Mesendoderm (in vitro differentiated cells): ENCODE measurements at regions not wholly inside any gene's neighbourhood (a gene's known extent, or its start where the extent isn't known, plus 50 kb on each side); places are given as distances from the start of the nearest gene placed in this dataset.

Experiments used
- DNase-seq: peaks from one replicate; pipeline ENCODE4 v3.0.0; 2013
- H2AK5ac ChIP-seq: 2 replicates; pipeline ENCODE4 v1.6.1; 2013; ENCODE audit warnings: low read length, inconsistent platforms
- H2BK120ac ChIP-seq: 2 replicates; pipeline ENCODE4 v1.6.1; 2013; ENCODE audit warnings: low read depth, mild to moderate bottlenecking, low read length, moderate library complexity, mixed read lengths
- H2BK15ac ChIP-seq: replicated peaks from 2 replicates; pipeline ENCODE4 v1.6.1; 2013; ENCODE audit warnings: low read depth, mild to moderate bottlenecking, moderate library complexity
- H2BK5ac ChIP-seq: 2 replicates; pipeline ENCODE4 v1.6.1; 2013; ENCODE audit warnings: low read length, inconsistent platforms
- H3K18ac ChIP-seq: 2 replicates; pipeline ENCODE4 v1.6.1; 2013; ENCODE audit warnings: mild to moderate bottlenecking, low read length, mixed read lengths
- H3K23ac ChIP-seq: one replicate; pipeline ENCODE4 v1.6.1; 2013; ENCODE audit warnings: low read length
- H3K27ac ChIP-seq: 2 replicates; pipeline ENCODE4 v1.5.1; 2013; ENCODE audit warnings: low read depth, mild to moderate bottlenecking, inconsistent platforms, low read length, moderate library complexity
- H3K27me3 ChIP-seq: 2 replicates; pipeline ENCODE4 v1.6.1; 2013; ENCODE audit warnings: low read length, control low read depth, mild to moderate bottlenecking, inconsistent platforms; ENCODE audit not compliant: insufficient read depth, poor library complexity
- H3K36me3 ChIP-seq: 2 replicates; pipeline ENCODE4 v1.6.1; 2013; ENCODE audit warnings: low read length, inconsistent platforms; ENCODE audit not compliant: control insufficient read depth, insufficient read depth
- H3K4ac ChIP-seq: one replicate; pipeline ENCODE4 v1.6.1; 2013; ENCODE audit warnings: low read depth, mild to moderate bottlenecking, low read length, moderate library complexity
- H3K4me1 ChIP-seq: 2 replicates; pipeline ENCODE4 v1.6.1; 2013; ENCODE audit warnings: low read depth, low read length, inconsistent platforms; ENCODE audit not compliant: control insufficient read depth
- H3K4me2 ChIP-seq: 2 replicates; pipeline ENCODE4 v1.6.1; 2013; ENCODE audit warnings: low read length
- H3K4me3 ChIP-seq: 2 replicates; pipeline ENCODE4 v1.5.1; 2013; ENCODE audit warnings: mild to moderate bottlenecking, low read length
- H3K56ac ChIP-seq: one replicate; pipeline ENCODE4 v1.6.1; 2013; ENCODE audit warnings: low read length
- H3K79me1 ChIP-seq: 2 replicates; pipeline ENCODE4 v1.6.1; 2013; ENCODE audit warnings: low read length, inconsistent platforms
- H3K79me2 ChIP-seq: 2 replicates; pipeline ENCODE4 v1.6.1; 2013; ENCODE audit warnings: mild to moderate bottlenecking, low read length; ENCODE audit not compliant: control insufficient read depth, insufficient read depth
- H3K9ac ChIP-seq: 2 replicates; pipeline ENCODE4 v1.6.1; 2013; ENCODE audit warnings: low read length, inconsistent platforms
- H4K5ac ChIP-seq: one replicate; pipeline ENCODE4 v1.6.1; 2013; ENCODE audit warnings: low read length
- H4K8ac ChIP-seq: one replicate; pipeline ENCODE4 v1.6.1; 2013; ENCODE audit warnings: low read depth, mild to moderate bottlenecking, control low read depth, low read length, moderate library complexity
- WGBS: extraction: QIAGEN DNeasy Blood & Tissue Kit; methylation state at CpG from one replicate; pipeline ENCODE4 v1.1.7; 2013; ENCODE audit warnings: low lambda C conversion rate, missing lambda C conversion rate; ENCODE audit not compliant: insufficient coverage; ENCODE audit errors: extremely low coverage; 5-methylcytosine and 5-hydroxymethylcytosine counted together

DNA sequence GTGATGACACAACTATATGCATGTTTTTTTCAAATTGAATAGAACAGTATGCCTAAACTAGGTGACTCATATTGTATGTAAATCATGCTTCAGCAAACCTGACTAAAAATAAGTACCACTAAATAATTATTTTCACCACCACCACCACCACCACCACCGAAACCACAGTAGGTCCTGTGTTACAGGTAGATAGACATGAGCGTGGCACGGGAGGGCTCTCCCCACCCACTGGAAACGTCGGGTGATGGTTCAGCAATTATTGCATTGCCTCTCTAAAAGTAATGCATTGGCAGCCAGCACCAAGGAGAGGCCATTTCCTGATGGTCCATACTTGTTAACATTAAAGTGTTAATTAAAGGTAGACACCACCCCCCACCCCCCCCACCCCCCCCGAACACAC is 297.0 kb upstream of the NCAM2 start:
- H2BK15ac ChIP-seq, result no peak overlapping the region
- no peak overlapping the region for H4K8ac ChIP-seq
- H3K4me3 ChIP-seq, result no peak overlapping the region
- H3K27ac ChIP-seq, result no peak overlapping the region
- no peak overlapping the region for H2AK5ac ChIP-seq
- H3K36me3 ChIP-seq, result no peaks in the 10 kb centered on the region
- no peaks in the 10 kb centered on the region for H3K27me3 ChIP-seq
- H3K18ac ChIP-seq, result no peak overlapping the region
- H3K9ac ChIP-seq, result no peak overlapping the region
- no CpG with 5 or more reads among the region's 6 CpGs for WGBS
- H2BK5ac ChIP-seq, result no peak overlapping the region
- H3K23ac ChIP-seq, result no peak overlapping the region
- no peak overlapping the region for H3K4me2 ChIP-seq
- DNase-seq, result no peak
- H3K4me1 ChIP-seq, result no peaks in the 10 kb centered on the region
- no peak overlapping the region for H4K5ac ChIP-seq
- H3K79me2 ChIP-seq, result no peaks in the 10 kb centered on the region
- H2BK120ac ChIP-seq, result no peak overlapping the region
- no peak overlapping the region for H3K4ac ChIP-seq
- no peak overlapping the region for H3K56ac ChIP-seq
- no peaks in the 10 kb centered on the region for H3K79me1 ChIP-seq

DNA sequence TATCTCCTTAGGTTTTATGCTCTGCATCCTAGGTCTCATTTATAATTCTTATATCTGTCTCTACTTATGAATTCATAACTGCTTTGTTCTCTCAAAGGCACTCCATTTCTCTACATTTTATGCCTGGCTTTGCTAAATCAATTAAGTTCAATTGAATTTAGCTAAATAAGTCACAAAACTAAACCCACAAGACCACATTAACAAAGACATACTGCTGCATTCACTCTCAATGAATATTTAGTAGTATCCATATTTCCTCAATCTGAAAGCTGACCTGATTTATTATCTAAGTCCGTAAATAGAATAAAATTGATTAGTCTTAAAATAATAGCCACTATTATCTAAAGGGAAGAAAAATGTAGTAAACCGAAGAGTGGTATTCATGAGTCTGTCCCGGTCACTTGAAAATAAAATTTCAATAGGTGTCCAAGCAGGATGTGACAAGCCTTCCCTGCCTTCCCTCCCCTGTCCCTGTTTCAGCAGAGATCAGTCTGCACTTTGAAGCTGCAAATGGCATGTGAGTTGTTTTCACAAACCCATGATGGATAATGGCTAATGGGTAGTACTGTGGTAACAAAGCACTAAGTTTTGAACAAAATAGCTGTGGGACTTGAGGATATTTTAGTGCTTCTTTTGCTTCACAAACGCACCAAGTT is 295.0 kb upstream of the NCAM2 start:
- Histone ChIP-seq H3K27me3 (no peaks in the 10 kb centered on the region), H3K27ac (no peak overlapping the region), H3K4ac (no peak overlapping the region), H3K18ac (no peak overlapping the region), H3K4me2 (no peak overlapping the region), H3K4me3 (no peak overlapping the region), H4K5ac (no peak overlapping the region), H3K36me3 (no peaks in the 10 kb centered on the region), H3K9ac (no peak overlapping the region), H2AK5ac (no peak overlapping the region), H3K23ac (no peak overlapping the region), H4K8ac (no peak overlapping the region), H3K4me1 (no peaks in the 10 kb centered on the region), H2BK120ac (no peak overlapping the region), H3K79me1 (no peaks in the 10 kb centered on the region), H2BK15ac (no peak overlapping the region), H2BK5ac (no peak overlapping the region), H3K79me2 (no peaks in the 10 kb centered on the region), H3K56ac (no peak overlapping the region)
- WGBS, result no CpG with 5 or more reads among the region's 4 CpGs
- DNase-seq, result no peak

DNA sequence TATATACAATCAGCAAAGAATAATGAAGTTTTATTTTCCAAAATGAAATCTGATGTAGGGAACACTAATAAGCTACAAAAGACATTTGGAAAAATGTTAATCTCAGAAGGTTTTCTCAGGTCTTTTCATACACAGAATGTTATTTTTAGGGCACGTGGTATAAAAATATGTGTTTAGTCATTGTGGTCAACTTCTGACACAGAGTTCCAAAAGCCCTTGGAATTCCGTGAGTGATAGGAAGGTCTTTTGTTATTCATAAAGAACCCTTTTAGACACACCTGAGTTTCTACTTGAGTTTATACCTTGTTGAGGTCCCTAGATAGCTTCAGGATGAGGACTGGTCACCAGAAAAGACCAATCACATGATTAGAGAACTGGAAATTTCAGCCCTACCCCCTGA is 277.6 kb upstream of the NCAM2 start:
- no peak overlapping the region for H2BK120ac ChIP-seq
- no peak overlapping the region for H3K4me2 ChIP-seq
- no peaks in the 10 kb centered on the region for H3K4me1 ChIP-seq
- H3K79me2 ChIP-seq, result no peaks in the 10 kb centered on the region
- H3K27ac ChIP-seq, result no peak overlapping the region
- no peak overlapping the region for H2BK5ac ChIP-seq
- H3K4ac ChIP-seq, result no peak overlapping the region
- no peak overlapping the region for H2AK5ac ChIP-seq
- no peak overlapping the region for H2BK15ac ChIP-seq
- no peak overlapping the region for H3K56ac ChIP-seq
- H3K36me3 ChIP-seq, result no peaks in the 10 kb centered on the region
- no peak for DNase-seq
- no peak overlapping the region for H3K18ac ChIP-seq
- H3K79me1 ChIP-seq, result no peaks in the 10 kb centered on the region
- no peak overlapping the region for H4K8ac ChIP-seq
- no peak overlapping the region for H3K4me3 ChIP-seq
- no CpG with 5 or more reads among the region's 2 CpGs for WGBS
- H3K9ac ChIP-seq, result no peak overlapping the region
- H3K27me3 ChIP-seq, result no peaks in the 10 kb centered on the region
- H4K5ac ChIP-seq, result no peak overlapping the region
- H3K23ac ChIP-seq, result no peak overlapping the region

DNA sequence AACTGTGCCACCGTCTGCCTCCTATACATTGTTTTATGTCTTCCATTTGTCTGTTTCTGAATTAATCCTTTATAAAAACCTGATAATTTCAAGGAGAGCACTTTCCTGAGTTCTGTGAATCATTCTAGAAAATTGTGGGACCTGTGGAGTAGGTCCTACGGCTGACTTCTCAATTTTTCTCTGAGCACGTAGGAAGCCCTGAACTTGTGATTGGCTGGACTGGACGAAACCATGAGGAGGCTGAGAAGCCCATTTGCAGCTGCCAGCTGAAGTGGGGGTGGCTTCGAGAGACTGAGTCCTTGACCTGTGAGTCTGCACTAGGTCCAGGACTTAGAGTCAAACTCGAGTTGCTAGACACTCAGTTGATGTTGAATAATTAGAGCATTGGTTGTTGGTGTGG is 277.1 kb upstream of the NCAM2 start:
- no peak overlapping the region for H3K27ac ChIP-seq
- H2AK5ac ChIP-seq, result no peak overlapping the region
- H2BK120ac ChIP-seq, result no peak overlapping the region
- no peaks in the 10 kb centered on the region for H3K79me1 ChIP-seq
- H3K4me1 ChIP-seq, result no peaks in the 10 kb centered on the region
- H4K5ac ChIP-seq, result no peak overlapping the region
- no peaks in the 10 kb centered on the region for H3K79me2 ChIP-seq
- H2BK15ac ChIP-seq, result no peak overlapping the region
- H4K8ac ChIP-seq, result no peak overlapping the region
- H3K4me2 ChIP-seq, result no peak overlapping the region
- no peak overlapping the region for H3K9ac ChIP-seq
- H3K4me3 ChIP-seq, result no peak overlapping the region
- no peaks in the 10 kb centered on the region for H3K27me3 ChIP-seq
- no peak overlapping the region for H3K4ac ChIP-seq
- WGBS, result no CpG with 5 or more reads among the region's 6 CpGs
- no peaks in the 10 kb centered on the region for H3K36me3 ChIP-seq
- H3K18ac ChIP-seq, result no peak overlapping the region
- no peak for DNase-seq
- no peak overlapping the region for H2BK5ac ChIP-seq
- no peak overlapping the region for H3K23ac ChIP-seq
- no peak overlapping the region for H3K56ac ChIP-seq

DNA sequence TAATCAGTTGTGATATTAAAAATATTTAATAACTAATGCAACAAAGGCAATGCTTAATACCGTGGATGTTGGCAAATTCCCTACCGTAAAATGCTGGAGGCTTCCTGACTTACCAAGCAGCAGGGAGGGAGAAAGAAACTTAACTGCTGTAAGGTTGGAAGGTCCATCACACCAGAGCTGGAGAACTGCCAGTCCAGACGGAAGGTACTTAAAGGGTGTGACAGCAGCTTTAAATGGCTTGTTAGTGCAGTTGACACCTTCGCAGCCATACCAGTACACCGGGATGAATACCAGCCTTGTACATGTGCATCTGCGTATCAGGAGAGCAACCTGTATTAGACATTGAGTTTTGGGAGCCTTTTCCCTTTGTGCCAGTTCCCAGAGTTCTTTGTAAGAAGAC is 269.5 kb upstream of the NCAM2 start:
- Histone ChIP-seq H3K79me2 (no peaks in the 10 kb centered on the region), H3K4ac (no peak overlapping the region), H2BK5ac (no peak overlapping the region), H3K9ac (no peak overlapping the region), H2BK120ac (no peak overlapping the region), H4K8ac (no peak overlapping the region), H3K23ac (no peak overlapping the region), H3K18ac (no peak overlapping the region), H3K79me1 (no peaks in the 10 kb centered on the region), H3K27ac (no peak overlapping the region), H2AK5ac (no peak overlapping the region), H3K4me3 (no peak overlapping the region), H3K4me2 (no peak overlapping the region), H3K27me3 (no peaks in the 10 kb centered on the region), H2BK15ac (no peak overlapping the region), H4K5ac (no peak overlapping the region), H3K4me1 (no peaks in the 10 kb centered on the region), H3K36me3 (no peaks in the 10 kb centered on the region), H3K56ac (no peak overlapping the region)
- no CpG with 5 or more reads among the region's 6 CpGs for WGBS
- DNase-seq, result no peak

DNA sequence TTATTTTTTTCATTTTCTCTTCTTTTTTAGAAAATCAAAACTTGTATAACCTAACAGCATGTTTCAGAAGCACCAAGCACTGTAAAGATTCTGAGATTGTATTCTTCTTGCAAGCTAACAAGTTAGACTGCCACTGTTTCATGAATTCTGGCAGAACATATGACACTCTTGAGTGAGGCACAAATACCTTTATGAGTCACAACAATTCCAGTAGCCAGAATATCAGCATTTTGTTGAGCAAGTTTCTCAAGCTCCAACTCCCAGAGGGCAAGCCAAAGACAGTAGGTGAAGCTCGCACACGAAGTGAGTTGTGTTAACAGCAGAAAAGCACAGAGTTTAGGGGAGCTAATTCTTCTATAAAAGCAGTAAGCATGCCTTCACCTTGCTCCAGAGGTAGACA is 268.8 kb upstream of the NCAM2 start:
- H4K8ac ChIP-seq, result no peak overlapping the region
- no peak overlapping the region for H3K4me2 ChIP-seq
- no peak overlapping the region for H3K27ac ChIP-seq
- H3K18ac ChIP-seq, result no peak overlapping the region
- no peak overlapping the region for H3K23ac ChIP-seq
- no peak overlapping the region for H2BK5ac ChIP-seq
- no peak overlapping the region for H2BK120ac ChIP-seq
- no peak overlapping the region for H2AK5ac ChIP-seq
- no peak overlapping the region for H3K4me3 ChIP-seq
- H2BK15ac ChIP-seq, result no peak overlapping the region
- no peaks in the 10 kb centered on the region for H3K4me1 ChIP-seq
- H3K79me2 ChIP-seq, result no peaks in the 10 kb centered on the region
- no peak overlapping the region for H3K56ac ChIP-seq
- no peak overlapping the region for H4K5ac ChIP-seq
- H3K36me3 ChIP-seq, result no peaks in the 10 kb centered on the region
- no peaks in the 10 kb centered on the region for H3K27me3 ChIP-seq
- no CpG with 5 or more reads among the region's 2 CpGs for WGBS
- no peak overlapping the region for H3K4ac ChIP-seq
- no peak for DNase-seq
- H3K9ac ChIP-seq, result no peak overlapping the region
- H3K79me1 ChIP-seq, result no peaks in the 10 kb centered on the region
